ENCODE measurements at regions not wholly inside any gene's neighbourhood (a gene's known extent, or its start where the extent isn't known, plus 50 kb on each side); places are given as distances from the start of the nearest gene placed in this dataset.

- no peak overlapping the region for H3K9ac ChIP-seq (ENCODE audit: insufficient read depth, low read length, poor library complexity, severe bottlenecking)
- intact Hi-C loops (cut with micrococcal nuclease): no loop called here
- TF ChIP-seq CTCF (IDR thresholded peaks at IDR 0.05): no peak
- no peak overlapping the region for H3K4me3 ChIP-seq (replicated peaks in 1 of 3; ENCODE audit: low read depth in 2 of 3, low read length in 3 of 3)
- H3K4me1 ChIP-seq (ENCODE audit: control insufficient read depth in 1 of 2, insufficient read depth in 2 of 2, low read length in 2 of 2): no peaks in the 10 kb centered on the region
- Mint-ChIP-seq H3K9me3 (peaks cover 0 to 1% (median 0%) of the 10 kb centered on the region in 7 donors), H3K27ac (no peak overlapping the region), H3K4me3 (no peak overlapping the region), H3K27me3 (ENCODE audit: low read depth in 3 of 3) (peaks cover 0 to 1% (median 0%) of the 10 kb centered on the region in 3 donors), H3K36me3 (no peaks in the 10 kb centered on the region), H3K4me1 (no peaks in the 10 kb centered on the region)
- no peak overlapping the region for H3K4me2 ChIP-seq (replicated peaks; ENCODE audit: extremely low read depth, low read length, poor library complexity, severe bottlenecking)
- no peak overlapping the region for H2AFZ ChIP-seq (ENCODE audit: insufficient read depth, low read depth, low read length, poor library complexity, severe bottlenecking)
- H3K9me3 ChIP-seq (replicated peaks in 1 of 2; ENCODE audit: control insufficient read depth in 1 of 2, insufficient read depth in 1 of 2, low read length in 2 of 2): no peaks in the 10 kb centered on the region
- no peak for DNase-seq
- H3K79me2 ChIP-seq (ENCODE audit: insufficient read depth, low read length): no peaks in the 10 kb centered on the region
- H3K27ac ChIP-seq (ENCODE audit: low read depth in 1 of 2, low read length in 2 of 2): no peak overlapping the region
- H3K27me3 ChIP-seq (ENCODE audit: control insufficient read depth in 2 of 2, insufficient read depth in 2 of 2, low read length in 2 of 2): no peaks in the 10 kb centered on the region
- no peaks in the 10 kb centered on the region for H3K36me3 ChIP-seq (replicated peaks in 1 of 2; ENCODE audit: control insufficient read depth in 1 of 2, insufficient read depth in 2 of 2, low read length in 2 of 2)
- H4K20me1 ChIP-seq (ENCODE audit: insufficient read depth, low read length): no peaks in the 10 kb centered on the region
Measured at GRCh38 chr13:80955501-80955900, 614.6 kb upstream of the SPRY2 start.

- Mint-ChIP-seq H3K9me3 (peaks cover 0 to 3% (median 0%) of the 10 kb centered on the region in 7 donors), H3K4me3 (no peak overlapping the region), H3K27ac (no peak overlapping the region), H3K27me3 (ENCODE audit: low read depth in 3 of 3) (no peaks in the 10 kb centered on the region), H3K4me1 (no peaks in the 10 kb centered on the region), H3K36me3 (no peaks in the 10 kb centered on the region)
- Histone ChIP-seq H3K79me2 (ENCODE audit: insufficient read depth, low read length) (no peaks in the 10 kb centered on the region), H3K4me3 (replicated peaks in 1 of 3; ENCODE audit: low read depth in 2 of 3, low read length in 3 of 3) (no peak overlapping the region), H3K9ac (ENCODE audit: insufficient read depth, low read length, poor library complexity, severe bottlenecking) (no peak overlapping the region), H3K27me3 (ENCODE audit: control insufficient read depth in 2 of 2, insufficient read depth in 2 of 2, low read length in 2 of 2) (no peaks in the 10 kb centered on the region), H3K27ac (ENCODE audit: low read depth in 1 of 2, low read length in 2 of 2) (no peak overlapping the region), H4K20me1 (ENCODE audit: insufficient read depth, low read length) (no peaks in the 10 kb centered on the region), H3K9me3 (replicated peaks in 1 of 2; ENCODE audit: control insufficient read depth in 1 of 2, insufficient read depth in 1 of 2, low read length in 2 of 2) (no peaks in the 10 kb centered on the region), H2AFZ (ENCODE audit: insufficient read depth, low read depth, low read length, poor library complexity, severe bottlenecking) (no peak overlapping the region), H3K4me1 (ENCODE audit: control insufficient read depth in 1 of 2, insufficient read depth in 2 of 2, low read length in 2 of 2) (no peaks in the 10 kb centered on the region), H3K4me2 (replicated peaks; ENCODE audit: extremely low read depth, low read length, poor library complexity, severe bottlenecking) (no peak overlapping the region), H3K36me3 (replicated peaks in 1 of 2; ENCODE audit: control insufficient read depth in 1 of 2, insufficient read depth in 2 of 2, low read length in 2 of 2) (no peaks in the 10 kb centered on the region)
- intact Hi-C loops (cut with micrococcal nuclease): no loop called here
- no peak for DNase-seq
- no peak for TF ChIP-seq CTCF (IDR thresholded peaks at IDR 0.05)
- WGBS (ENCODE audit: insufficient coverage): no CpG with 5 or more reads among the region's 2 CpGs
Measured at GRCh38 chr13:80952158-80952557, 611.2 kb upstream of the SPRY2 start.

Data from CD14-positive monocyte (primary cell).